GM23338 (cell line): ENCODE measurements at regions not wholly inside any gene's neighbourhood (a gene's known extent, or its start where the extent isn't known, plus 50 kb on each side); places are given as distances from the start of the nearest gene placed in this dataset.

Source experiments
- ATAC-seq: fragments of 200-7000 bp; cut with Tn5 transposase; 3 replicates; pipeline ENCODE4 v1.9.1; 2020
- DNase-seq: peaks from one replicate; pipeline ENCODE4 v3.0.0-alpha.2; 2015; ENCODE audit warnings: low spot score
- H2AFZ ChIP-seq: fragments of 200-600 bp; sonication (generic); 2 replicates; pipeline ENCODE4 v1.8.0; 2016; ENCODE audit warnings: antibody characterized with exemption, mild to moderate bottlenecking, moderate library complexity
- H3F3A ChIP-seq: fragments of 200-600 bp; sonication (generic); replicated peaks from 2 replicates; pipeline ENCODE4 v1.8.0; 2017; ENCODE audit warnings: antibody characterized with exemption, mixed run types, low read depth
- H3K27ac ChIP-seq: fragments of 200-600 bp; sonication (generic); 2 replicates; pipeline ENCODE4 v1.6.1; 2016; ENCODE audit warnings: low read depth
- H3K27me3 ChIP-seq: fragments of 200-600 bp; sonication (generic); 2 replicates; pipeline ENCODE4 v1.8.0; 2016; ENCODE audit warnings: mild to moderate bottlenecking, mixed run types, moderate library complexity; ENCODE audit not compliant: insufficient read depth
- H3K36me3 ChIP-seq: fragments of 200-600 bp; sonication (generic); 2 replicates; pipeline ENCODE4 v1.8.0; 2016; ENCODE audit warnings: mild to moderate bottlenecking; ENCODE audit not compliant: insufficient read depth
- H3K4me1 ChIP-seq: fragments of 200-600 bp; sonication (generic); 2 replicates; pipeline ENCODE4 v1.8.0; 2016; ENCODE audit warnings: mild to moderate bottlenecking, moderate library complexity; ENCODE audit not compliant: insufficient read depth
- H3K4me2 ChIP-seq: fragments of 200-600 bp; sonication (generic); 2 replicates; pipeline ENCODE4 v1.7.1; 2017; ENCODE audit warnings: mixed run types
- H3K4me3 ChIP-seq: fragments of 200-600 bp; sonication (generic); 2 replicates; pipeline ENCODE4 v1.6.1; 2016; ENCODE audit warnings: mixed run types
- H3K79me2 ChIP-seq: fragments of 200-600 bp; sonication (generic); replicated peaks from 2 replicates; pipeline ENCODE4 v1.8.0; 2017; ENCODE audit warnings: mild to moderate bottlenecking; ENCODE audit not compliant: insufficient read depth
- H3K9me2 ChIP-seq: fragments of 200-600 bp; sonication (generic); 2 replicates; pipeline ENCODE4 v1.8.0; 2017; ENCODE audit not compliant: insufficient read depth
- H4K20me1 ChIP-seq: fragments of 200-600 bp; sonication (generic); replicated peaks from 2 replicates; pipeline ENCODE4 v1.8.0; 2017; ENCODE audit warnings: mild to moderate bottlenecking; ENCODE audit not compliant: insufficient read depth
- H3K27ac Mint-ChIP-seq: 2 replicates; pipeline ENCODE4 v1.8.0; 2020; ENCODE audit warnings: inconsistent platforms, mild to moderate bottlenecking, moderate library complexity, mixed read lengths
- H3K27me3 Mint-ChIP-seq: 3 replicates; pipeline ENCODE4 v1.8.0; 2022; ENCODE audit warnings: low read depth, mild to moderate bottlenecking, moderate library complexity, mixed read lengths, inconsistent platforms; ENCODE audit not compliant: insufficient read depth, poor library complexity
- H3K36me3 Mint-ChIP-seq: 3 replicates; pipeline ENCODE4 v1.8.0; 2021; ENCODE audit warnings: low read depth, mild to moderate bottlenecking, inconsistent platforms, moderate library complexity, mixed read lengths
- H3K4me1 Mint-ChIP-seq: 3 replicates; pipeline ENCODE4 v1.8.0; 2020; ENCODE audit warnings: mild to moderate bottlenecking, inconsistent platforms, mixed read lengths
- H3K4me3 Mint-ChIP-seq: 3 replicates; pipeline ENCODE4 v1.8.0; 2021; ENCODE audit warnings: moderate library complexity, mild to moderate bottlenecking, inconsistent platforms, mixed read lengths
- H3K9me3 Mint-ChIP-seq: 3 replicates; pipeline ENCODE4 v1.8.0; 2020; ENCODE audit warnings: moderate library complexity, mild to moderate bottlenecking, inconsistent platforms, mixed read lengths
- CREB1 ChIP-seq: fragments of 250-450 bp; sonication (Bioruptor Pico); IDR thresholded peaks from 2 replicates; pipeline ENCODE4 v1.5.0; 2020; ENCODE audit warnings: low read depth, mild to moderate bottlenecking, moderate library complexity
- ETS1 ChIP-seq: IDR thresholded peaks from 2 replicates; pipeline ENCODE4 v1.6.1; 2016; ENCODE audit warnings: antibody characterized with exemption
- EZH2 ChIP-seq: fragments of 200-600 bp; sonication (generic); IDR thresholded peaks from one replicate; pipeline ENCODE4 v1.8.0; 2017; ENCODE audit warnings: antibody characterized with exemption, mild to moderate bottlenecking, low read depth; ENCODE audit not compliant: unreplicated experiment
- EZH2phosphoT487 ChIP-seq: fragments of 200-600 bp; sonication (generic); IDR thresholded peaks from one replicate; pipeline ENCODE4 v1.8.1; 2018; ENCODE audit warnings: antibody characterized with exemption; ENCODE audit not compliant: unreplicated experiment
- JUNB ChIP-seq: IDR thresholded peaks from one replicate; pipeline ENCODE4 v1.6.1; 2016; ENCODE audit warnings: antibody characterized with exemption; ENCODE audit not compliant: unreplicated experiment
- NANOG ChIP-seq: IDR thresholded peaks from 2 replicates; pipeline ENCODE4 v1.6.1; 2016; ENCODE audit warnings: antibody characterized with exemption, borderline replicate concordance
- REST ChIP-seq: IDR thresholded peaks from one replicate; pipeline ENCODE4 v1.6.1; 2018; ENCODE audit warnings: antibody characterized with exemption; ENCODE audit not compliant: unreplicated experiment
- STAT1 ChIP-seq: IDR thresholded peaks from one replicate; pipeline ENCODE4 v1.6.1; 2016; ENCODE audit warnings: antibody characterized with exemption; ENCODE audit not compliant: unreplicated experiment
- ZNF114 ChIP-seq: fragments of 250-450 bp; sonication (Bioruptor Pico); IDR thresholded peaks from 2 replicates; pipeline ENCODE4 v1.5.0; 2020; ENCODE audit warnings: mild to moderate bottlenecking, moderate library complexity
- ZNF331 ChIP-seq: fragments of 250-450 bp; sonication (Bioruptor Pico); IDR thresholded peaks from 2 replicates; pipeline ENCODE4 v1.5.0; 2020; ENCODE audit warnings: low read depth, mild to moderate bottlenecking, moderate library complexity
- ZNF462 ChIP-seq: fragments of 250-450 bp; sonication (Bioruptor Pico); IDR thresholded peaks from 2 replicates; pipeline ENCODE4 v1.5.0; 2020; ENCODE audit warnings: mild to moderate bottlenecking, moderate library complexity

- TF ChIP-seq ETS1 (no peak), ZNF462 (CRISPR knock-in tag) (no peak), EZH2 (no peak), EZH2phosphoT487 (no peak), JUNB (no peak), ZNF114 (CRISPR knock-in tag) (no peak), STAT1 (no peak)
Observed at GRCh38 chr3:176352716-176353334, 844.5 kb downstream of the TBL1XR1 start (continued).

- peaks cover 2% of the 10 kb centered on the region for H3K27me3 Mint-ChIP-seq
- Histone ChIP-seq H2AFZ (no peak overlapping the region), H3K9me2 (no peaks in the 10 kb centered on the region), H4K20me1 (no peaks in the 10 kb centered on the region), H3F3A (no peaks in the 10 kb centered on the region), H3K27ac (no peak overlapping the region), H3K4me3 (no peak overlapping the region), H3K4me2 (no peak overlapping the region), H3K79me2 (peaks cover 46% of the 10 kb centered on the region), H3K36me3 (no peaks in the 10 kb centered on the region), H3K27me3 (no peaks in the 10 kb centered on the region), H3K4me1 (0 out of 2 replicates have a peak, but pooled peaks cover 3% of the 10 kb centered on the region)
- DNase-seq, result no peak
- no peak for ATAC-seq
- no peak for TF ChIP-seq REST
- TF ChIP-seq ETS1, result no peak
- no peak for TF ChIP-seq CREB1
- no peak for TF ChIP-seq ZNF331
- no peak for TF ChIP-seq EZH2phosphoT487
- no peak for TF ChIP-seq NANOG
- TF ChIP-seq JUNB, result no peak
- no peak overlapping the region for H3K27ac Mint-ChIP-seq
- H3K4me3 Mint-ChIP-seq, result no peak overlapping the region
- peaks cover 15% of the 10 kb centered on the region for H3K4me1 Mint-ChIP-seq
- H3K36me3 Mint-ChIP-seq, result peaks cover 13% of the 10 kb centered on the region; the same call in 2 of the 3 replicates
- H3K9me3 Mint-ChIP-seq, result 0 out of 3 replicates have a peak, but pooled peaks cover 3% of the 10 kb centered on the region
Observed at GRCh38 chr3:176351408-176351807, 845.9 kb downstream of the TBL1XR1 start.
